Natural killer cell (primary cell): ENCODE measurements at regions not wholly inside any gene's neighbourhood (a gene's known extent, or its start where the extent isn't known, plus 50 kb on each side); places are given as distances from the start of the nearest gene placed in this dataset.

Source experiments
- ATAC-seq, 3 donors: fragments of 150-1000 bp in 2 of 3; fragments of 200-7000 bp in 1 of 3; cut with Tn5 transposase; 1 replicate in 1 of 3; 2 replicates in 2 of 3; pipeline ENCODE4 v1.10.0; 2021; ENCODE audit warnings: mild to moderate bottlenecking in 2 of 3, moderate library complexity in 2 of 3
- DNase-seq, 2 donors: peaks; one replicate each; pipeline versions ENCODE4 v3.0.0 to v3.0.0-alpha.2; 2013 to 2021; ENCODE audit warnings: mixed read lengths in 1 of 2
- H3K27ac ChIP-seq: one replicate; pipeline ENCODE4 v1.5.1; 2013; ENCODE audit warnings: mild to moderate bottlenecking, low read length
- H3K27me3 ChIP-seq: one replicate; pipeline ENCODE4 v1.6.1; 2013; ENCODE audit warnings: low read length; ENCODE audit not compliant: control insufficient read depth, insufficient read depth
- H3K36me3 ChIP-seq: one replicate; pipeline ENCODE4 v1.6.1; 2013; ENCODE audit warnings: low read length; ENCODE audit not compliant: control insufficient read depth, insufficient read depth
- H3K4me1 ChIP-seq: one replicate; pipeline ENCODE4 v1.6.1; 2013; ENCODE audit warnings: low read length; ENCODE audit not compliant: control insufficient read depth, insufficient read depth
- H3K4me3 ChIP-seq: one replicate; pipeline ENCODE4 v1.5.1; 2013; ENCODE audit warnings: low read length
- H3K9me3 ChIP-seq: one replicate; pipeline ENCODE4 v1.6.1; 2013; ENCODE audit warnings: low read length; ENCODE audit not compliant: control insufficient read depth, insufficient read depth
- H3K27ac Mint-ChIP-seq, 2 donors: one replicate each; pipeline ENCODE4 v1.8.0; 2022; ENCODE audit warnings: mild to moderate bottlenecking in 2 of 2, mixed read lengths in 2 of 2, moderate library complexity in 1 of 2
- H3K27me3 Mint-ChIP-seq, 2 donors: one replicate each; pipeline ENCODE4 v1.8.0; 2022; ENCODE audit warnings: low read depth in 2 of 2, mixed read lengths in 2 of 2
- H3K36me3 Mint-ChIP-seq: one replicate; pipeline ENCODE4 v1.8.0; 2022; ENCODE audit warnings: mixed read lengths
- H3K4me1 Mint-ChIP-seq, 2 donors: one replicate each; pipeline ENCODE4 v1.8.0; 2022; ENCODE audit warnings: mixed read lengths in 2 of 2
- H3K4me3 Mint-ChIP-seq: one replicate; pipeline ENCODE4 v1.8.0; 2022; ENCODE audit warnings: mild to moderate bottlenecking, moderate library complexity, mixed read lengths
- H3K9me3 Mint-ChIP-seq, 2 donors: one replicate each; pipeline ENCODE4 v1.8.0; 2022; ENCODE audit warnings: mixed read lengths in 2 of 2
- CTCF ChIP-seq: fragments of 200-600 bp; IDR thresholded peaks from one replicate; pipeline ENCODE4 v1.8.0; 2022; ENCODE audit warnings: antibody characterized with exemption
- WGBS: methylation state at CpG from one replicate; pipeline ENCODE4 v1.1.7; 2013; ENCODE audit warnings: missing lambda C conversion rate; ENCODE audit not compliant: insufficient coverage; 5-methylcytosine and 5-hydroxymethylcytosine counted together
- intact Hi-C: fragments of 100-400 bp; cut with micrococcal nuclease; formaldehyde crosslinking; loops from one replicate; pipeline ENCODE4 v1.14.2; 2022

- H3K9me3 Mint-ChIP-seq, result no peaks in the 10 kb centered on the region
- ATAC-seq, result no peak
- no peaks in the 10 kb centered on the region for H3K36me3 ChIP-seq
- H3K4me1 ChIP-seq, result no peaks in the 10 kb centered on the region
- H3K36me3 Mint-ChIP-seq, result no peaks in the 10 kb centered on the region
- H3K4me1 Mint-ChIP-seq, result no peaks in the 10 kb centered on the region
- no peak for DNase-seq
- no peak for TF ChIP-seq CTCF
- intact Hi-C loops, result no loop called here
- peaks cover 14 to 34% of the 10 kb centered on the region in 2 donors for H3K27me3 Mint-ChIP-seq
- H3K4me3 Mint-ChIP-seq, result no peak overlapping the region
- no peak overlapping the region for H3K27ac Mint-ChIP-seq
- H3K27me3 ChIP-seq, result peaks cover 2% of the 10 kb centered on the region
- H3K4me3 ChIP-seq, result no peak overlapping the region
- 81% methylated on average over 4 of the region's 6 CpGs for WGBS
- H3K27ac ChIP-seq, result no peak overlapping the region
- no peaks in the 10 kb centered on the region for H3K9me3 ChIP-seq
Observed at GRCh38 chr3:170778240-170779217, 91.5 kb downstream of the RPL22L1 start.

- Mint-ChIP-seq H3K36me3 (no peaks in the 10 kb centered on the region), H3K27me3 (peaks cover 7 to 24% of the 10 kb centered on the region in 2 donors), H3K4me1 (no peaks in the 10 kb centered on the region), H3K27ac (no peak overlapping the region), H3K9me3 (no peaks in the 10 kb centered on the region), H3K4me3 (no peak overlapping the region)
- H3K9me3 ChIP-seq, result no peaks in the 10 kb centered on the region
- no peaks in the 10 kb centered on the region for H3K27me3 ChIP-seq
- DNase-seq, result no peak
- no peak for ATAC-seq
- intact Hi-C loops, result no loop called here
- TF ChIP-seq CTCF, result no peak
- H3K4me3 ChIP-seq, result no peak overlapping the region
- H3K36me3 ChIP-seq, result no peaks in the 10 kb centered on the region
- H3K4me1 ChIP-seq, result no peaks in the 10 kb centered on the region
- no peak overlapping the region for H3K27ac ChIP-seq
Observed at GRCh38 chr3:170777564-170777926, 92.5 kb downstream of the RPL22L1 start.

GRCh38 chr3:170776887-170777563, 93.0 kb downstream of the RPL22L1 start:
- intact Hi-C loops, result no loop called here
- H3K9me3 ChIP-seq, result no peaks in the 10 kb centered on the region
- H3K27ac ChIP-seq, result no peak overlapping the region
- TF ChIP-seq CTCF, result no peak
- DNase-seq, result no peak
- no peaks in the 10 kb centered on the region for H3K27me3 ChIP-seq
- no peak for ATAC-seq
- H3K4me3 Mint-ChIP-seq, result no peak overlapping the region
- no peaks in the 10 kb centered on the region for H3K4me1 Mint-ChIP-seq
- peaks cover 7 to 19% of the 10 kb centered on the region in 2 donors for H3K27me3 Mint-ChIP-seq
- H3K27ac Mint-ChIP-seq, result no peak overlapping the region
- H3K4me3 ChIP-seq, result no peak overlapping the region
- H3K36me3 ChIP-seq, result no peaks in the 10 kb centered on the region
- no peaks in the 10 kb centered on the region for H3K36me3 Mint-ChIP-seq
- no peaks in the 10 kb centered on the region for H3K9me3 Mint-ChIP-seq
- WGBS, result 78% methylated on average over 5 of the region's 5 CpGs
- H3K4me1 ChIP-seq, result no peaks in the 10 kb centered on the region
